ENCODE measurements at regions not wholly inside any gene's neighbourhood (a gene's known extent, or its start where the extent isn't known, plus 50 kb on each side); places are given as distances from the start of the nearest gene placed in this dataset.

DNA sequence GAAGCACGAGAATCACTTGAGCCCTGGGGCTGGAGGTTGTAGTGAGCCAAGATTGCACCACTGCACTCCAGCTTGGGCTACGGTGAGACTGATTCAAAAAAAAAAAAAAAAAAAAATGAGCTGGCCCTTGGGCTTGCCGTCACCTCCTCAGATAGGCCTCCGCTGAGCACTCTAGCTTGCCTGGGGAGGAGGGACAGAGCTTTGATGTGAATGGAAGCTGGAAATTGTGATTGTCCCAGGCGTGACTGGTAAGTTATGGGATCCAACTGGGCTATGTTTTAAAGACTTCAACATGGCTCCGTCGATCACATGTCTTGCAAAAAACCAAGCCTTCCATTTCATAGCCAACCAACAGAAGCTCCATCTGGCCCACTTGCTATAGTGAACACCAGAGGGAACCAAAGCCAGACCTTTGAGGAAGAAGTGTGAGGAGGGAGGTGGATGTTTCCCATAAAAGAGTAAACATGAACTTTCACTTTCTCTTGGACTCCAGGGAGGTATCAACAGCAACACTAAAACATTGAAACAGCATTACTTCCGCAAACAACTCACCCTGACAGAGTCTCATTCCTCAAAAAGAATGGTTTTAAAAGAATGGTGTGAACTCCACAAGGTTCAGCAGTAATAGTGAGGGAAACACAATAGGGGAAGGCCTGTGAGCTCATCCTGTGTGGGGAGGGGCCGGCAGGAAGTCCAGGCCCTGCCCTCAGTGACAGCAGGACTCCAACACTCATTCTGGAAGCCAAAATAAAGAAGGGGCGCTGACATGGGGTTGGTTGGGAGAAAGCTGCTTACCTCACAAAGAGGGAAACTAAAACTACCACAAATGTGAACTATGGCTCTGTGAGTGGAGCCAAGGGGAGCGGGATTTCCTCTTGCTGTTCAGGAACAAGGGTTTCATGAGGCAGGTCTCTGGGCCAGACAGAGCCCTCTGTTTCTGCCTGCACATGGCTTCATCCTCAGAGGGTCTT, 59.2 kb upstream of the IL12A start:
- TF ChIP-seq, protein P1, sequence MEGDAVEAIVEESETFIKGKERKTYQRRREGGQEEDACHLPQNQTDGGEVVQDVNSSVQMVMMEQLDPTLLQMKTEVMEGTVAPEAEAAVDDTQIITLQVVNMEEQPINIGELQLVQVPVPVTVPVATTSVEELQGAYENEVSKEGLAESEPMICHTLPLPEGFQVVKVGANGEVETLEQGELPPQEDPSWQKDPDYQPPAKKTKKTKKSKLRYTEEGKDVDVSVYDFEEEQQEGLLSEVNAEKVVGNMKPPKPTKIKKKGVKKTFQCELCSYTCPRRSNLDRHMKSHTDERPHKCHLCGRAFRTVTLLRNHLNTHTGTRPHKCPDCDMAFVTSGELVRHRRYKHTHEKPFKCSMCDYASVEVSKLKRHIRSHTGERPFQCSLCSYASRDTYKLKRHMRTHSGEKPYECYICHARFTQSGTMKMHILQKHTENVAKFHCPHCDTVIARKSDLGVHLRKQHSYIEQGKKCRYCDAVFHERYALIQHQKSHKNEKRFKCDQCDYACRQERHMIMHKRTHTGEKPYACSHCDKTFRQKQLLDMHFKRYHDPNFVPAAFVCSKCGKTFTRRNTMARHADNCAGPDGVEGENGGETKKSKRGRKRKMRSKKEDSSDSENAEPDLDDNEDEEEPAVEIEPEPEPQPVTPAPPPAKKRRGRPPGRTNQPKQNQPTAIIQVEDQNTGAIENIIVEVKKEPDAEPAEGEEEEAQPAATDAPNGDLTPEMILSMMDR (IDR thresholded peaks at IDR 0.05) = peak; percentile 60
- H3K27ac Mint-ChIP-seq (ENCODE audit: unreplicated experiment) = peak overlapping the region; percentile 91
- H3K4me3 Mint-ChIP-seq (ENCODE audit: unreplicated experiment) = peak overlapping the region; percentile 29
- no peaks in the 10 kb centered on the region for H3K27me3 Mint-ChIP-seq (ENCODE audit: unreplicated experiment)
- H3K9me3 Mint-ChIP-seq (ENCODE audit: unreplicated experiment) = peaks cover 4% of the 10 kb centered on the region
- no peaks in the 10 kb centered on the region for H3K36me3 Mint-ChIP-seq (ENCODE audit: unreplicated experiment)
- DNase-seq (ENCODE audit: extremely low spot score, unreplicated experiment) = no peak
- H3K4me1 Mint-ChIP-seq (ENCODE audit: unreplicated experiment) = peaks cover 34% of the 10 kb centered on the region

DNA sequence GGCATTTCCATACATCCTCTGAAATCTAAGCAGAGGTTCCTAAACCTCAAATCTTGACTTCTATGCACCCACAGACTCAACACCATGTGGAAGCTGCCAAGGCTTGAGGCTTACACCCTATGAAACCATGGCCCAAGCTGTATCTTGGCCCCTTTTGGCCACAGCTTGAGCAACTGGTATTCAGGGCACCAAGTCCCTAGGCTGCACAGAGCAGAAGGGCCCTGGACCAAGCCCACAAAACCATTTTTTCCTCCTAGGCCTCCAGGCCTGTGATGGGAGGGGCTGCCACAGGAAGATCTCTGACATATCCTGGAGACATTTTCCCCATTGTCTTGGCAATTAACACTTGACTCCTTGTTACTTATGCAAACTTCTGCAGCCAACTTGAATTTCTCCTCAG, 54.4 kb upstream of the IL12A start:
- peaks cover 46% of the 10 kb centered on the region for H3K4me1 Mint-ChIP-seq (ENCODE audit: unreplicated experiment)
- H3K9me3 Mint-ChIP-seq (ENCODE audit: unreplicated experiment) = peaks cover 4% of the 10 kb centered on the region
- no peak overlapping the region for H3K4me3 Mint-ChIP-seq (ENCODE audit: unreplicated experiment)
- H3K27me3 Mint-ChIP-seq (ENCODE audit: unreplicated experiment) = no peaks in the 10 kb centered on the region
- TF ChIP-seq, protein P1 (IDR thresholded peaks at IDR 0.05) = no peak
- DNase-seq (ENCODE audit: extremely low spot score, unreplicated experiment) = no peak
- H3K27ac Mint-ChIP-seq (ENCODE audit: unreplicated experiment) = no peak overlapping the region
- H3K36me3 Mint-ChIP-seq (ENCODE audit: unreplicated experiment) = no peaks in the 10 kb centered on the region

DNA sequence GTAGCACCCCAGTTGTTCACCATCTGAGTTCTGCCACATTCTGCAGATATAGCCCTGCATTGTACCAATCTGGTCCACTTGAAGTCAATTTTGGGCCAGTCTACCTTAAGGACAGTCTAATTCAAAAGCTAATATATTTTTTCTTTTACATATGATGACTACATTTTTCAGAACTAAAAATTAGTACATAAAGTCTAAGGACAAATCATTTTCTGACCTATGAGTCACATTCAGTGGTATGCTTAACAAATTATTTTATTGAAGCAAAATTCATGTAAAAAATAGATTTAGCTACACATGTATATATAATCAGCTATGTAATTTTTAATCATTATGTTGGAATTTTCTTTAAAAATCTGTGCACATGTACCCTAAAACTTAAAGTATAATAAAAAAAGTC, 52.1 kb upstream of the IL12A start:
- H3K27ac Mint-ChIP-seq (ENCODE audit: unreplicated experiment) = peak overlapping the region; percentile 18
- peaks cover 38% of the 10 kb centered on the region for H3K4me1 Mint-ChIP-seq (ENCODE audit: unreplicated experiment)
- no peak overlapping the region for H3K4me3 Mint-ChIP-seq (ENCODE audit: unreplicated experiment)
- TF ChIP-seq, protein P1 (IDR thresholded peaks at IDR 0.05) = no peak
- DNase-seq (ENCODE audit: extremely low spot score, unreplicated experiment) = no peak
- no peaks in the 10 kb centered on the region for H3K36me3 Mint-ChIP-seq (ENCODE audit: unreplicated experiment)
- H3K9me3 Mint-ChIP-seq (ENCODE audit: unreplicated experiment) = peaks cover 9% of the 10 kb centered on the region
- H3K27me3 Mint-ChIP-seq (ENCODE audit: unreplicated experiment) = no peaks in the 10 kb centered on the region

DNA sequence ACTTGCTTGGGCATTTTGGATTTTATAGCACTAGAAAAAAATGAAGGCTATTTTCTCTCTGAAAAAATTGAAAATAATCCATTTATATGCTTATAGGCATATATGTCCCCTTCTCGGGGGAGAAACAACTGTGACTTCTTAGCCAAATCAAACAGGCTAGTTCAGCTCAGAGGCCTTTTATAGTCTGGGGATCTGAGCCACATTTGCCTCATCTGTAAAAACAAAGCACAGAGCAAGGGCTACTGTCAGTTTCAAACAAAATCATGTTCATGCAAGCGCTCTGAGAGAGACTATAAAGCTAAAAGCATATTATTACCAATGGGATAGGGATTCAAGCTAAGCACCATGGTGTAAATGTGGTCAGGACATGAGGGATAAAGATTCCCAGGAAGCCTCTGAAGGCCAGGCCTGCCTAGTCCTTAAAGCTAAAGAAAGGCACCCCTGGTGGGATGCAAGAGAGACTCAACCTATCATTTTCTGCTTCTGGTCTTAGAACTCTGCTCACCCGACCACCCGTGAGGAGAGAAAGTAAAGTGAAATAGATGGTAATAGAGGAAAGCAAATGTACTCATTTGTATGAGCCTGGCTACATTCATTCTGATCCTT, 51.0 kb upstream of the IL12A start:
- no peak overlapping the region for H3K4me3 Mint-ChIP-seq (ENCODE audit: unreplicated experiment)
- no peaks in the 10 kb centered on the region for H3K36me3 Mint-ChIP-seq (ENCODE audit: unreplicated experiment)
- TF ChIP-seq, protein P1 (IDR thresholded peaks at IDR 0.05) = no peak

DNA sequence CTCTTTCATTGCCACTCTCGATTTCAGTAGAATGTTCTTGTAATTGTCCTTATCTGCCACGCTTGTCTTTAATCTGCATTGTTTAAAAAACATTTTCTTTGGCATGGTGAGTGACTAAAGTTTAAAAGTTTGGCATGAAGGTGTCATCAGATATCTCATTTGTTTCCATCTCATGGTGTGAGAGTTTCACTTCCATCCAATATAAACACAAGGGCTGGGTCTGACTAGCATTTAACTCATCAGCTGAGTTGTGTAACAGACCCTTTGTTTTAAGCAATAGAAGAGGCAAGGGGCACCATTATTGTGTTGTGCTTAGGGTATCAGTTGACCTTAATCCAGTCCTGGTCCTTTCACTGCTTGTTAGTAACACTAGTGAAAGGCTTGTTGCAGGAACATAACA, 49.9 kb upstream of the IL12A start:
- peaks cover 38% of the 10 kb centered on the region for H3K4me1 Mint-ChIP-seq (ENCODE audit: unreplicated experiment)
- H3K27ac Mint-ChIP-seq (ENCODE audit: unreplicated experiment) = no peak overlapping the region
- no peaks in the 10 kb centered on the region for H3K27me3 Mint-ChIP-seq (ENCODE audit: unreplicated experiment)
- no peaks in the 10 kb centered on the region for H3K36me3 Mint-ChIP-seq (ENCODE audit: unreplicated experiment)
- TF ChIP-seq, protein P1 (IDR thresholded peaks at IDR 0.05) = no peak
- DNase-seq (ENCODE audit: extremely low spot score, unreplicated experiment) = no peak
- peaks cover 5% of the 10 kb centered on the region for H3K9me3 Mint-ChIP-seq (ENCODE audit: unreplicated experiment)
- no peak overlapping the region for H3K4me3 Mint-ChIP-seq (ENCODE audit: unreplicated experiment)

More for the DNA sequence above, 51.0 kb upstream of the IL12A start:
- H3K27me3 Mint-ChIP-seq (ENCODE audit: unreplicated experiment) = no peaks in the 10 kb centered on the region
- H3K4me1 Mint-ChIP-seq (ENCODE audit: unreplicated experiment) = peaks cover 38% of the 10 kb centered on the region
- H3K9me3 Mint-ChIP-seq (ENCODE audit: unreplicated experiment) = peaks cover 9% of the 10 kb centered on the region
- peak overlapping the region; percentile 54 for H3K27ac Mint-ChIP-seq (ENCODE audit: unreplicated experiment)
- DNase-seq (ENCODE audit: extremely low spot score, unreplicated experiment) = no peak
